HCT116 (cell line): ENCODE measurements at regions not wholly inside any gene's neighbourhood (a gene's known extent, or its start where the extent isn't known, plus 50 kb on each side); places are given as distances from the start of the nearest gene placed in this dataset.

ENCODE experiments used
- ATAC-seq: fragments of 200-7000 bp; cut with Tn5 transposase; 2 replicates; pipeline ENCODE4 v1.9.1; 2020; ENCODE audit warnings: mild to moderate bottlenecking, moderate library complexity
- BruUV-seq: library from RNA; stranded (reverse); fragments of 400-500 nt; replicated peaks from 2 replicates; lab custom pipeline; 2021; lab: Mats Ljungman, UMichigan
- CTCF ChIA-PET: fragments of 300-600 bp; sonication (Branson Sonifier 250); formaldehyde crosslinking; loops from one replicate; lab custom pipeline; 2021; ENCODE audit warnings: antibody characterized with exemption; lab: Charles Lee
- POLR2A ChIA-PET: fragments of 300-600, 350-600 bp; sonication (Branson Sonifier 250); formaldehyde crosslinking; loops from one replicate; lab custom pipeline; 2021; ENCODE audit warnings: antibody characterized with exemption; lab: Charles Lee
- RAD21 ChIA-PET, 2 experiments: fragments of 300-600 bp; sonication (Branson Sonifier 250); formaldehyde crosslinking; loops; one replicate each; lab custom pipeline; 2023; ENCODE audit warnings: low total read pairs in 2 of 2; ENCODE audit not compliant: uncharacterized antibody in 2 of 2, unreplicated experiment in 2 of 2, low non-redundant PET in 1 of 2; lab: Charles Lee
- DNase-seq: peaks from one replicate; pipeline ENCODE4 v3.0.0-alpha.2; 2010; ENCODE audit warnings: low read depth, low spot score
- H2AFZ ChIP-seq: fragments of 200-600 bp; shearing (Covaris generic), sonication (generic); 2 replicates; pipeline ENCODE4 v1.6.1; 2017; ENCODE audit warnings: low read depth, mixed run types, mixed read lengths, antibody characterized with exemption, low read length; ENCODE audit not compliant: poor library complexity, severe bottlenecking
- H3K27ac ChIP-seq: 2 replicates; pipeline ENCODE4 v1.5.1; 2012; ENCODE audit warnings: low read depth, low read length
- H3K27me3 ChIP-seq: fragments of 200-600 bp; sonication (generic); 2 replicates; pipeline ENCODE4 v1.6.1; 2016; ENCODE audit warnings: mixed run types, low read length, mixed read lengths; ENCODE audit not compliant: insufficient read depth
- H3K36me3 ChIP-seq, 2 experiments: fragments of 200-500 bp in 1 of 2; fragments of 200-600 bp in 1 of 2; sonication (Bioruptor generic) in 1 of 2; sonication (generic) in 1 of 2; 2 replicates each; pipeline versions ENCODE4 v1.5.1 to v1.6.1; 2014 to 2016; ENCODE audit warnings: low read length in 2 of 2, inconsistent platforms in 1 of 2, mixed read lengths in 1 of 2, mixed run types in 1 of 2; ENCODE audit not compliant: insufficient read depth in 2 of 2, control insufficient read depth in 1 of 2
- H3K4me1 ChIP-seq, 2 experiments: fragments of 200-600 bp in 1 of 2; sonication (generic) in 1 of 2; 2 replicates each; pipeline versions ENCODE4 v1.5.1 to v1.6.1; 2012 to 2017; ENCODE audit warnings: low read length in 2 of 2, inconsistent platforms in 1 of 2, mild to moderate bottlenecking in 1 of 2, mixed read lengths in 1 of 2, mixed run types in 1 of 2, moderate library complexity in 1 of 2; ENCODE audit not compliant: insufficient read depth in 2 of 2, control insufficient read depth in 1 of 2
- H3K4me2 ChIP-seq: fragments of 200-600 bp; sonication (generic); 2 replicates; pipeline ENCODE4 v1.6.1; 2017; ENCODE audit warnings: mixed run types, low read length, mixed read lengths
- H3K4me3 ChIP-seq, 2 experiments: fragments of 200-600 bp in 1 of 2; sonication (generic) in 1 of 2; replicated peaks in 1 of 2; 2 replicates each; pipeline ENCODE4 v1.5.1; 2011 to 2016; ENCODE audit warnings: low read length in 2 of 2, control low read depth in 1 of 2, low read depth in 1 of 2, mild to moderate bottlenecking in 1 of 2, mixed read lengths in 1 of 2, mixed run types in 1 of 2
- H3K79me2 ChIP-seq: fragments of 200-600 bp; sonication (generic); 2 replicates; pipeline ENCODE4 v1.6.1; 2017; ENCODE audit warnings: mild to moderate bottlenecking, mixed run types, low read length, moderate library complexity, mixed read lengths; ENCODE audit not compliant: insufficient read depth
- H3K9ac ChIP-seq: fragments of 200-600 bp; sonication (generic); 2 replicates; pipeline ENCODE4 v1.6.1; 2016; ENCODE audit warnings: low read length, mixed read lengths
- H3K9me2 ChIP-seq: fragments of 200-600 bp; sonication (generic), shearing (Covaris generic); 2 replicates; pipeline ENCODE4 v1.6.1; 2017; ENCODE audit warnings: mixed run types, mild to moderate bottlenecking, moderate library complexity; ENCODE audit not compliant: insufficient read depth
- H3K9me3 ChIP-seq, 2 experiments: fragments of 200-500 bp in 1 of 2; fragments of 200-600 bp in 1 of 2; sonication (Bioruptor generic) in 1 of 2; sonication (generic) in 1 of 2; 2 replicates each; pipeline ENCODE4 v1.6.1; 2014 to 2017; ENCODE audit warnings: low read length in 2 of 2, mixed read lengths in 2 of 2, inconsistent platforms in 1 of 2, low read depth in 1 of 2, mild to moderate bottlenecking in 1 of 2, mixed run types in 1 of 2, moderate library complexity in 1 of 2; ENCODE audit not compliant: control insufficient read depth in 1 of 2, insufficient read depth in 1 of 2
- H4K20me1 ChIP-seq: fragments of 200-600 bp; sonication (generic), shearing (Covaris generic); 2 replicates; pipeline ENCODE4 v1.6.1; 2017; ENCODE audit warnings: mixed run types, mild to moderate bottlenecking, moderate library complexity; ENCODE audit not compliant: insufficient read depth
- CBX3 ChIP-seq: IDR thresholded peaks from 2 replicates; pipeline ENCODE4 v1.6.1; 2012; ENCODE audit warnings: low read depth
- EGR1 ChIP-seq: IDR thresholded peaks from 2 replicates; pipeline ENCODE4 v1.6.1; 2012; ENCODE audit warnings: low read depth
- ELF1 ChIP-seq: IDR thresholded peaks from 2 replicates; pipeline ENCODE4 v1.6.1; 2012; ENCODE audit warnings: low read depth, borderline replicate concordance
- EZH2 ChIP-seq: fragments of 200-600 bp; sonication (generic); IDR thresholded peaks from 2 replicates; pipeline ENCODE4 v1.6.1; 2017; ENCODE audit warnings: antibody characterized with exemption, mixed run types
- FOSL1 ChIP-seq: IDR thresholded peaks from 2 replicates; pipeline ENCODE4 v1.6.1; 2012; ENCODE audit warnings: low read depth
- POLR2AphosphoS5 ChIP-seq: IDR thresholded peaks from 2 replicates; pipeline ENCODE4 v1.6.1; 2011; ENCODE audit warnings: mild to moderate bottlenecking, low read depth, low read length, moderate library complexity
- RAD21 ChIP-seq: IDR thresholded peaks from 2 replicates; pipeline ENCODE4 v1.6.1; 2012; ENCODE audit warnings: low read depth, mild to moderate bottlenecking
- SIN3A ChIP-seq: IDR thresholded peaks from 2 replicates; pipeline ENCODE4 v1.6.1; 2012; ENCODE audit warnings: low read depth
- SP1 ChIP-seq: IDR thresholded peaks from 2 replicates; pipeline ENCODE4 v1.6.1; 2012; ENCODE audit warnings: low read depth
- TCF7L2 ChIP-seq: IDR thresholded peaks from 2 replicates; pipeline ENCODE4 v1.7.0; 2011; ENCODE audit warnings: borderline replicate concordance, inconsistent platforms; ENCODE audit not compliant: insufficient read depth, insufficient read length; ENCODE audit errors: extremely low read depth
- YY1 ChIP-seq: IDR thresholded peaks from 2 replicates; pipeline ENCODE4 v1.6.1; 2011; ENCODE audit warnings: low read length, low read depth, moderate library complexity, mild to moderate bottlenecking; ENCODE audit not compliant: insufficient replicate concordance; ENCODE audit errors: extremely low read depth
- ZNF274 ChIP-seq: fragments of 200-500 bp; sonication (Bioruptor generic); IDR thresholded peaks from 2 replicates; pipeline ENCODE4 v1.6.1; 2014; ENCODE audit warnings: mild to moderate bottlenecking, low read depth, low read length, inconsistent platforms
- intact Hi-C: fragments of 100-400 bp; cut with micrococcal nuclease; formaldehyde crosslinking; loops from 2 replicates; pipeline ENCODE4 v1.10.0; 2022
- TF ChIP-seq, protein P1 (sequence below), 3 experiments: fragments of 200-600 bp in 1 of 3; sonication (generic) in 1 of 3; IDR thresholded peaks in 2 of 3; conservative IDR thresholded peaks in 1 of 3; 2 replicates each; pipeline ENCODE4 v1.5.1; 2012 to 2017; ENCODE audit warnings: low read depth in 2 of 3, low read length in 2 of 3, antibody characterized with exemption in 1 of 3, borderline replicate concordance in 1 of 3, control low read depth in 1 of 3, mild to moderate bottlenecking in 1 of 3, mixed read lengths in 1 of 3, mixed run types in 1 of 3, moderate library complexity in 1 of 3; ENCODE audit not compliant: insufficient read depth in 1 of 3
- TF ChIP-seq, protein P2 (sequence below): IDR thresholded peaks from 2 replicates; pipeline ENCODE4 v1.6.1; 2012; ENCODE audit warnings: low read depth

DNA sequence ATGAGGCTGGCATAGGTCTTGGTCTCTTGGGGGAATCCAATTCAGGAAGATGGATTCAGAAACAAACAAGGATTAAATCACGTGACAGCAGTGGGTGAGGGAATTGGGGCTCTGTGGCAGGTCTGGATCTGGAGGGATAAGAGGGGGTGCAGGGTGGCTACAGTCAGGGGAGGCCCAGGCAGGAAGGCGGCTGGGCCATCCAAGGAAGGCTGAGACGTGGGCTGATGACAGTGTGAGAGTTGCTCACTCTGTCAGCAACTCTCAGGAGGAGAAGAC is 65.8 kb upstream of the COL5A1 start:
- intact Hi-C loops = no loop called here
- H2AFZ ChIP-seq = no peak overlapping the region
- no peaks in the 10 kb centered on the region for H3K4me1 ChIP-seq
- H4K20me1 ChIP-seq = no peaks in the 10 kb centered on the region
- H3K4me3 ChIP-seq = no peak overlapping the region
- no peak overlapping the region for H3K9ac ChIP-seq
- H3K9me3 ChIP-seq = no peaks in the 10 kb centered on the region
- POLR2A ChIA-PET = no interaction called here
- TF ChIP-seq POLR2AphosphoS5 (no peak), TCF7L2 (no peak), SP1 (no peak), FOSL1 (no peak), YY1 (no peak)
- TF ChIP-seq, protein P1, sequence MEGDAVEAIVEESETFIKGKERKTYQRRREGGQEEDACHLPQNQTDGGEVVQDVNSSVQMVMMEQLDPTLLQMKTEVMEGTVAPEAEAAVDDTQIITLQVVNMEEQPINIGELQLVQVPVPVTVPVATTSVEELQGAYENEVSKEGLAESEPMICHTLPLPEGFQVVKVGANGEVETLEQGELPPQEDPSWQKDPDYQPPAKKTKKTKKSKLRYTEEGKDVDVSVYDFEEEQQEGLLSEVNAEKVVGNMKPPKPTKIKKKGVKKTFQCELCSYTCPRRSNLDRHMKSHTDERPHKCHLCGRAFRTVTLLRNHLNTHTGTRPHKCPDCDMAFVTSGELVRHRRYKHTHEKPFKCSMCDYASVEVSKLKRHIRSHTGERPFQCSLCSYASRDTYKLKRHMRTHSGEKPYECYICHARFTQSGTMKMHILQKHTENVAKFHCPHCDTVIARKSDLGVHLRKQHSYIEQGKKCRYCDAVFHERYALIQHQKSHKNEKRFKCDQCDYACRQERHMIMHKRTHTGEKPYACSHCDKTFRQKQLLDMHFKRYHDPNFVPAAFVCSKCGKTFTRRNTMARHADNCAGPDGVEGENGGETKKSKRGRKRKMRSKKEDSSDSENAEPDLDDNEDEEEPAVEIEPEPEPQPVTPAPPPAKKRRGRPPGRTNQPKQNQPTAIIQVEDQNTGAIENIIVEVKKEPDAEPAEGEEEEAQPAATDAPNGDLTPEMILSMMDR (IDR thresholded peaks at IDR 0.05 in 2 of 3, conservative IDR thresholded peaks at IDR 0.05 in 1 of 3; ENCODE audit: borderline replicate concordance in 1 of 3, insufficient read depth in 1 of 3, low read depth in 2 of 3, low read length in 2 of 3) = no peak
- CTCF ChIA-PET = no interaction called here
- no peak overlapping the region for H3K27ac ChIP-seq
- no peaks in the 10 kb centered on the region for H3K9me2 ChIP-seq
- RAD21 ChIA-PET = no interaction called here
- no peaks in the 10 kb centered on the region for H3K36me3 ChIP-seq
- BruUV-seq = no TSS peak
- ATAC-seq (no peak), DNase-seq (no peak)
- H3K79me2 ChIP-seq = no peaks in the 10 kb centered on the region
- no peak overlapping the region for H3K4me2 ChIP-seq
- H3K27me3 ChIP-seq = peaks cover 21% of the 10 kb centered on the region

DNA sequence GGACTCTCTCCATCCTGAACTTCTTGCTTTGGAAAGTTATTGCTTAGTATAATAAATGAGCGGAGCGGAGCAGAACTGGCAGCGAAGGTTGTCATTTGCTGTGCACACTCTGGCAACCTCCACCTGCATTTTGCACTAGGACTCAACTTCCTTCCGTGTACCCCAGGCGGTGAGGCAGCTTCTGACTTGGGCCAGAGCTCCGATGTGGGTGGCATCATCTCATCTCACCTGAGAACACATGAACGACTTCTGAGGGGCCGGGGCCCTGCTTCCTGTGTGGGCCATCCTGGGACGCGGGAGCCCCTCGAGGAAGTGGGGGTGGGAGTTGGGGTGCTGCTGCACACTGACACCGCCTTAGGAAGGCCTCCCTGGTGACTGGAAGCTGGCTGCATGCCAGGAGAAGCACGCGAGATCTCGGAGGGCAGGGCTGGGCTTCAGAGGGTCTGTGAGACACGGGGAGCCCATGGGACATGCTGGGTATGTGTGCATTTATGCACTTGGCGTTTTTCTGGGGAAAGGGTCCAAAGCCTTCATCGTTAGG is 56.5 kb upstream of the COL5A1 start:
- POLR2A ChIA-PET = no interaction called here
- RAD21 ChIA-PET = no interaction called here
- no peak overlapping the region for H2AFZ ChIP-seq
- TF ChIP-seq SIN3A (no peak), ELF1 (no peak), CBX3 (no peak), EZH2 (no peak), EGR1 (no peak), ZNF274 (no peak), RAD21 (no peak)
- TF ChIP-seq, protein P2, sequence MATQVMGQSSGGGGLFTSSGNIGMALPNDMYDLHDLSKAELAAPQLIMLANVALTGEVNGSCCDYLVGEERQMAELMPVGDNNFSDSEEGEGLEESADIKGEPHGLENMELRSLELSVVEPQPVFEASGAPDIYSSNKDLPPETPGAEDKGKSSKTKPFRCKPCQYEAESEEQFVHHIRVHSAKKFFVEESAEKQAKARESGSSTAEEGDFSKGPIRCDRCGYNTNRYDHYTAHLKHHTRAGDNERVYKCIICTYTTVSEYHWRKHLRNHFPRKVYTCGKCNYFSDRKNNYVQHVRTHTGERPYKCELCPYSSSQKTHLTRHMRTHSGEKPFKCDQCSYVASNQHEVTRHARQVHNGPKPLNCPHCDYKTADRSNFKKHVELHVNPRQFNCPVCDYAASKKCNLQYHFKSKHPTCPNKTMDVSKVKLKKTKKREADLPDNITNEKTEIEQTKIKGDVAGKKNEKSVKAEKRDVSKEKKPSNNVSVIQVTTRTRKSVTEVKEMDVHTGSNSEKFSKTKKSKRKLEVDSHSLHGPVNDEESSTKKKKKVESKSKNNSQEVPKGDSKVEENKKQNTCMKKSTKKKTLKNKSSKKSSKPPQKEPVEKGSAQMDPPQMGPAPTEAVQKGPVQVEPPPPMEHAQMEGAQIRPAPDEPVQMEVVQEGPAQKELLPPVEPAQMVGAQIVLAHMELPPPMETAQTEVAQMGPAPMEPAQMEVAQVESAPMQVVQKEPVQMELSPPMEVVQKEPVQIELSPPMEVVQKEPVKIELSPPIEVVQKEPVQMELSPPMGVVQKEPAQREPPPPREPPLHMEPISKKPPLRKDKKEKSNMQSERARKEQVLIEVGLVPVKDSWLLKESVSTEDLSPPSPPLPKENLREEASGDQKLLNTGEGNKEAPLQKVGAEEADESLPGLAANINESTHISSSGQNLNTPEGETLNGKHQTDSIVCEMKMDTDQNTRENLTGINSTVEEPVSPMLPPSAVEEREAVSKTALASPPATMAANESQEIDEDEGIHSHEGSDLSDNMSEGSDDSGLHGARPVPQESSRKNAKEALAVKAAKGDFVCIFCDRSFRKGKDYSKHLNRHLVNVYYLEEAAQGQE = no peak

More for the DNA sequence above, 56.5 kb upstream of the COL5A1 start:
- Histone ChIP-seq H3K4me2 (no peak overlapping the region), H3K4me1 (peaks cover 0 to 7% of the 10 kb centered on the region in 2 experiments; a peak in 1 of 4 replicates), H4K20me1 (no peaks in the 10 kb centered on the region), H3K27ac (no peak overlapping the region), H3K4me3 (no peak overlapping the region), H3K36me3 (no peaks in the 10 kb centered on the region), H3K79me2 (no peaks in the 10 kb centered on the region), H3K9ac (no peak overlapping the region), H3K27me3 (no peaks in the 10 kb centered on the region), H3K9me2 (no peaks in the 10 kb centered on the region), H3K9me3 (no peaks in the 10 kb centered on the region)
- CTCF ChIA-PET = no interaction called here
- no TSS peak for BruUV-seq
- ATAC-seq = no peak
- no peak for DNase-seq
- intact Hi-C loops = no loop called here
